Epithelial cell of proximal tubule (primary cell): ENCODE measurements at regions not wholly inside any gene's neighbourhood (a gene's known extent, or its start where the extent isn't known, plus 50 kb on each side); places are given as distances from the start of the nearest gene placed in this dataset.
"Not testable (repeated sequence)": the region's sequence is repeated elsewhere in the genome, so short reads cannot be mapped to it uniquely, and the experiment has no call there.

Experiments used
- DNase-seq: peaks from one replicate; pipeline ENCODE4 v3.0.0-alpha.2; 2011; ENCODE audit warnings: low read depth
- H3K4me3 ChIP-seq: 2 replicates; pipeline ENCODE4 v1.5.1; 2011; ENCODE audit warnings: low read depth, mild to moderate bottlenecking, low read length
- CTCF ChIP-seq: conservative IDR thresholded peaks from 2 replicates; pipeline ENCODE4 v1.5.1; 2012; ENCODE audit warnings: low read depth, mild to moderate bottlenecking, low read length

- DNase-seq: no peak
- no peak overlapping the region for H3K4me3 ChIP-seq
- TF ChIP-seq CTCF: no peak
These were observed 560.5 kb upstream of the PTCHD4 start for GRCh38 chr6:48671505-48671904.

GRCh38 chr6:48670546-48670945, 559.5 kb upstream of the PTCHD4 start:
- H3K4me3 ChIP-seq: no peak overlapping the region
- TF ChIP-seq CTCF: no peak
- no peak for DNase-seq

- no peak for DNase-seq
- no peak overlapping the region for H3K4me3 ChIP-seq
- no peak for TF ChIP-seq CTCF
These were observed 556.8 kb upstream of the PTCHD4 start for GRCh38 chr6:48667797-48668196.

- TF ChIP-seq CTCF: no peak
- no peak for DNase-seq
- H3K4me3 ChIP-seq: no peak overlapping the region
These were observed 553.8 kb upstream of the PTCHD4 start for GRCh38 chr6:48664826-48665225.

GRCh38 chr6:48658915-48659314, 547.9 kb upstream of the PTCHD4 start:
- H3K4me3 ChIP-seq: no peak overlapping the region
- TF ChIP-seq CTCF: no peak
- DNase-seq: no peak

GRCh38 chr6:48641544-48641943, 530.5 kb upstream of the PTCHD4 start:
- no peak overlapping the region for H3K4me3 ChIP-seq
- DNase-seq: no peak
- TF ChIP-seq CTCF: no peak

- not testable (repeated sequence) for DNase-seq, H3K4me3 ChIP-seq
These were observed 527.8 kb upstream of the PTCHD4 start for GRCh38 chr6:48638796-48639195.

- no peak for TF ChIP-seq CTCF
- DNase-seq: no peak
These were observed 519.5 kb upstream of the PTCHD4 start for GRCh38 chr6:48630511-48630910.

More at GRCh38 chr6:48630511-48630910, 519.5 kb upstream of the PTCHD4 start:
- H3K4me3 ChIP-seq: no peak overlapping the region
